ENCODE measurements at regions not wholly inside any gene's neighbourhood (a gene's known extent, or its start where the extent isn't known, plus 50 kb on each side); places are given as distances from the start of the nearest gene placed in this dataset.

DNA sequence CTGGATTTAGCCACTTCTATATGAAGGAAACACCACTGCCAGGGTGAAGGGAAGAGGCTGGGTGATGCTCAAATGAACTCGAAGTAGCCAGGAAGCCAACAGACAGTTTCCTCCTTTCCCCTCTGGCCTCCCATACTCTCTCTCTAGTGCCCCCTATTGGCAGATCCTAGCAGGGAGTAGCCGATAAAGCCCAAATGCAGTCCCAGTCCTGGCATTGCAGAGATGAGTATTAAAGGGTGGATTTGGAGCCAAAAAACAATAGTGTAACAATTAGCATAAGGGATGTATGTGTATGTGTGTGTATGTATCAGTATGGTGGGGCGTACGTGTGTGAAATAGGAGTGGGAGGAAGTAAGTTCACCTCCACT lies 213.8 kb upstream of the LDB2 start:
- peak; percentile 22 for DNase-seq

DNA sequence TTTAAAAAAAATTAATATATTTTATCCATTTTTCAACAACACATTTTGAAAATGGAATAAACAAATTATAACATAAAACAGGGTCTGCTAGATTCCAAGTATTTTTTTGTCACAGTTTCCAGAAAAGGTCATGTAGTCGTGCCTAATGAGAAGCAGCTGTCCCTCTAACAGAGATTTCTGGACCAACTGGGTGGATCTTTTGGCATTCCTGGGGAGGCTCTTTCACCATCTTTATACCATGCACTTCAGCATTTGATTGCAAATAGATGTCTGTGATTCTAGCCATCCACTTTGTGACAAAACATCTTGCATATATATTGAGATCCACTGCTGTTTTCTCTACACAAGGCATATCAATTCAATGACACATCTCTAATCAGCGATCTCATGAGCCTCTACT lies 210.7 kb upstream of the LDB2 start:
- no peak for DNase-seq

DNA sequence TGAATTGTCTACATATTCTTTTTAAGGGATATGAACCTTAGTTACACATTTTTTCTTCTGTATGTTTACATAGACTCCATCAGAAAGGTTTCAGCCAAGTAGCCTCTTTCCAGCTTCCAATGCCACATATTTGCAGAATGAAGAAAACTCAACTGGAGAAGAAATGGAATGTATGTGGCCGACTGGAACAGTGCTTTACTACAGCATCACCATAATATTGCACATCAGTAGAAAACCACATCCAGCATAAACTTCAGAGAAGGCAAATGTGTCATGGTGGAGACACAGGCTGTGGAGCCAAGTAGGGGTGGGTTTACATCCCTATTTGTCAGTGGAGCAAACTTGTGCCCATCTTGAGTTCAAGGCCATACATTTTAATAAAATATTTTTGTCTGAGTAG lies 204.8 kb upstream of the LDB2 start:
- no peak for DNase-seq

DNA sequence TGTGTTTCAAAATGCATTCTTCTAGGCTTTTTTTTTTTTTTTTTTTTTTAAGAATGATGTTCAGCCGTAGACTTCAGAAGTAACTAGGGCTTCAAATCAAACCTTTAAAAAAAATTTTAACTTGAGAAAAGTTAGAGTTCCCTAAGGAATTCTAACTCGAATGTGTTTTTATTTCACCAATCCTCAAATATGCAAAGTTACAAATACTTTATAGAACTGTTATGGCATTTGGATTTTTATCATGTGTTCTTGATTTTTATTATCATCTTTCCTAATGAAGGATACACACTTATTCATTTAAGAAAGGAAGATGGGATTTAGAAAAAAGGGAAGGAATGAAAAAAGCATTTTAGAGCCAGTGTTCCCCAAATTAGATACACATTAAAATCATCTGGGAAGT lies 200.6 kb upstream of the LDB2 start:
- DNase-seq: no peak

DNA sequence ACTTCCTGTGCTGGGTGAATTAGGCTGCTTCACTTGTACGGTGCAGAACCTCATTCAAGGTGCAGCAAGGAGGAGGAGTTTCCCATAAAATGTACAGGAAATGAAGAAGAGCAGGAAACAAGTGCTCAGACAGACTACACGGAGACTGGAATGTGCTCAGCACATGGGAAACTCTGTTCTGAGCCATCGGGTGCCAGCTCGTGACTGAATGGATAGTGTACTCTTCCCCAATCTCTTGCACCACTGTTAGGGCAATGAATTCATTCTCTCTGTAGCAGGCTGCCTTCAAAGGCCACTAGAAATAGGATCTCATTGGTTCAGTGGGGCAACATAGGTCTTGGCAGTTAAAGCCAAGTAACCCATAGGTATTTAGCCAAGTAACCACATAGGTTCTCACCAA lies 200.0 kb upstream of the LDB2 start:
- DNase-seq: no peak

DNA sequence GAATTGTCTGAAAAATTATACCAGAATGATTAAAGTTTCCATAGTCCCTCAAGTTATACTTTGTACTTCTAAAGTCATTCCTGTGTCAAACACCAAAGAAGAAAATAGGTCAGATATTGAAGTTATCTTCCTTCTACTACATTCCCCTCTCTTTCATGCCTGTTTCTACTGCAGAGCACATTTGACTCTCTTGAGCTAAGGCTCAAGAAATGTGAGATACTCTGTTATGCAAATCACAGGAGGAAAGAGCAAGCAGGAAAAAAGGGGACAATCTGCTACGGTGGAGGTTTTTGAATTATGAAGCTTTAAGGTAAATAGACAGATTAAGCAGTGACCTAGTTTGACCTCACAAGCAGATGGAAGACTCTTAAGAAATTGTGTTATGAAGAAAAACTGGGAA lies 198.9 kb upstream of the LDB2 start:
- DNase-seq: no peak

DNA sequence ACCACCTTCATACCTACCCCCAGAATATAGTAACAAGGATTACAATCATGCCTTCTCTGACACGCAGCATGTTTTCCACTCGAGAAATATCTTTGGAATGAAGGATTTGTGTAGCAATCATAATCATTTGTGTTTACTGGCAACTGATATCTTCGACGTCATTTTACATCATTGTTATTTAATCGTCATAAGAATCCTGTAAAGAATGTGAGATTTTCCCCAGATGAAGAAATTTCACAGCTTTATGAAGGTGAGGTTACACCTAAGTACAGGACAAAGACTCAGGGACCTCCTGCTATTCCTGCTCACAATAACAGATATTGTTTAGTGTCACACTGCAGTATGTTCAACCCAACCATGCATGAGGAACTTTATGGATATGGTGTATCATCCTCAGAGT lies 198.2 kb upstream of the LDB2 start:
- DNase-seq: no peak

DNA sequence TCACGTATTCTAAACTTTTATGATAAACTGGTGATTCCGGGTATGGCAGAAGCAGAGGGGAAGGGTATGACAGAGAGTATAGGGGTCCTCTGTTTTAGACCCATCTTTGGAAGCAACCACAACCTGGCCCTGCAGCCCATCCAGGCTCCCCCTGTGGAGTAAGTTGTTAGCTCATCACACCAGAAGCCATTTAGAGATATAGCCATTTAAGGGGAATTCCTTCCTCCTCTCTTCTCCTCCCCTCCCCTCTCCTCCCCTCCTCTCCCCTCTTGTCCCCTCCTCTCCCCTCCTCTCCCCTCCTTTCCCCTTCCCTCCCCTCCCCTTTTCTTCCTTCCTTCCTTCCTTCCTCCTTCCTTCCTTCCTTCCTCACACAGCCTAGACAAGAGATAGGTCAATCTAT lies 197.3 kb upstream of the LDB2 start:
- DNase-seq: no peak

DNA sequence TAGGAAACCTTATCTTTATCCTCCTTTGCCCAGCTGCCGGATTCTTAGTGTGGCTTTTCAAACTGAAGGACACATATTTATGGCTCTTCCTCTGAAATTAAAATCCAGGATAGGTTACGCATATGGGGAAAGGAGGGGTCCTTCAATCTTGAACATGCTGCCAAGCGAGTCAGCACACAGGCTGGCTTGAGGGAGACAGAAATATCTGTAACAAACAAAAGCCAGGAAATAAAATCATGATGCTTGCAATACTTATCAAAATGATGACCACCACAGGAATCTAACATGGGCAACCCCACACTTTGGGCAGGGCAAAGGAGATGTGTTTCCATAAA lies 196.4 kb upstream of the LDB2 start:
- DNase-seq: peak; percentile 11

DNA sequence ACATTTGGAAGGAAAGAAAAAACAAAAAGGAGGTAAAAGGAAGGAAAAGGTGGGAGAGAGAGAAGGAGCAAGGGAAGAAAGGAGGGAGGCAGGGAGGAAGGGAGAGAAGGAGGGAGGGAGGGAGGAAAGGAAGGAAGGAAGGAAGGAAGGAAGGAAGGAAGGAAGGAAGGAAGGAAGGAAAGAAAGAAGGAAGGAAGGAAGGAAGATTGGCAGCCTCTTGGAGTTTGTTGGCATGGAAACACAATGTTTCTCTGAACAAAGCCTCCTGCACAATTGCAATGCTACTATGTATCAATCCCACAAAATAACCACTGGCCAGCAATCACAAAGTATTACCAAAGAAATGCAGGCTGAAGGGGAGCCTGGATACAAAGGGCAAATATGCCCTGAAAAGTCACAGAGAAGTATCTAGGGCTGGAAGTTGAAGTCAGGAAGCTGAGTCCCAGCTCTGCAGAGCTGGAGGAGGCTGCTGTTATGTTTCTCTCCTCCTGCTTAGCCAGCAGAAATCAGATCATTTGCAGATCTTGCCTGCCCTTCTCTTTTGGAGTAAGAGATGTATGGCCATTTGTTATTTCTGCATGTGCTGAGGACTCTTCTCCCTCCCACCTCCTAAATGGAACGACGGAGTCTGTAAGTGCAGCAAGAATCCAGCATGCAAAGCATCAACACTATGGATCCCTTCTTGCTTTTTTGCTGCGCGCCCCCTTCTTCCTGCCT lies 195.9 kb upstream of the LDB2 start:
- peak; percentile 8 for DNase-seq

DNA sequence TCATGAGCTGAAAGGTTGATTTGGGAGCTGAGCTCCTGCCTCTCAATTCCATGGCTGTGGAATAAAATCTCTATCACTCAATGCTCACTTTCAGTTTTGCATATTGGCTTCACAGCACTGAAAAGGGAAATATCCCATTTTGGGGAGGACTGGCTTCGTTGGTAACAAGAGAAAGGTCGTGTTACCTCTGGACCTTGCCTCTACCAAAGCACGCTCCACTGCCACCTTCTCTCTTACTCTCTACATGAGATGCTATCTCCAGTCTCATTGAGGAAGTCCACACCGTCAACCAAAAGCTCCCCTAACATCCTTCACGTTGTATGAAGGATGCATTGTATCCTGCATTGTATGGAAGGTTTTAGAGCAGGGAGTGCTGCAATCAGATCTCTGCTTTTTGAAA lies 195.0 kb upstream of the LDB2 start:
- DNase-seq: no peak

DNA sequence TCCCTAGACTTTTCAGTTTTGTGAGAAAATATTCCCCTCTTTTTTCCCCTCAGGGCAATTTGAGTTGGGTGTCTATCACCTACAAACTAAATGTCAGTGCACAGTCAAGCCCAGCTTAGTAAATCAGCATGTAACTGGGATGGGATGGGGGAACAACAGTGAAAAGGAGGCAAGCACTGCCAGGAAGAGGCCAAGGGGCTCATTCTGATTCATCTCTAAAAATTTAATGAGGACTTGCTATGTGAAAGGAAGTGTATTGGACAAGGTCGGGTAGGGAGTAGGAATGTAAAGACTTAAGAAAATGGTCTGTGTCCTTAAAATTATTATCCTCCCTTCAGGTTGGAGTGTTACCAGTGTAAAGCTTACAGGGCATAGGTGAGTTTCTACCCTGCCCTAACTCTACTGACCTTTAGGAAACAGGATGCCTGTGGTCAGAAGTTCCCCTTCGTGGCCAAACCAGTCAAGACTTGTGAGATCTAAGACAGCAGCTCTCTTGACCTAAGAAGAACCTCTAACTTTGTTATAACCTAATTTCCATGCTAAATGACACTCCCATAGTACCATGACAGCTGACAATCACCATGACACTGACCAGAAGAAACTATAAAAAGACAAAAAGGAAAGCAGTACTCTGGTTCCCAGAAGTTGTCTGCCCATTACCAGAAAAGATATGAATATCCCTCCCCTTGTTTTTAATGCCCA lies 194.4 kb upstream of the LDB2 start:
- no peak for DNase-seq

DNA sequence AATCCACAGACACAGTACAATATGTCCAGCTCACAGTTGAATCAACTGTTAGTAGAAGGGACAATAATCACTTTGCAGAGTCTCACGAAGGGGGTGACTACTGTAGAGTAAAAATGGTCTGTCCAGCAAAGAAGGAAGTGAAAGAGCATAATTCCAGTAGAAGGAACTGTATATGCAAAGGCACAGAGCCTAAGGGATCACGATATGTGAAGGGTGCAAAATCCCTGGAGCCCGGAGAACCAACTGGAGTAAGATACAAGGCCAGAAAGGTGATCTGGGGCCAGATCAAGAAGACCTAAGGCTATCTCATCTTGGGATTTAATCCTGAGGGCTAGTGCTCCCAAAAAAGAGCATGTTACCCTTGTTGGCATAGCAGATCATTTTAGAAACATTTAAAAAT lies 192.7 kb upstream of the LDB2 start:
- no peak for DNase-seq

DNA sequence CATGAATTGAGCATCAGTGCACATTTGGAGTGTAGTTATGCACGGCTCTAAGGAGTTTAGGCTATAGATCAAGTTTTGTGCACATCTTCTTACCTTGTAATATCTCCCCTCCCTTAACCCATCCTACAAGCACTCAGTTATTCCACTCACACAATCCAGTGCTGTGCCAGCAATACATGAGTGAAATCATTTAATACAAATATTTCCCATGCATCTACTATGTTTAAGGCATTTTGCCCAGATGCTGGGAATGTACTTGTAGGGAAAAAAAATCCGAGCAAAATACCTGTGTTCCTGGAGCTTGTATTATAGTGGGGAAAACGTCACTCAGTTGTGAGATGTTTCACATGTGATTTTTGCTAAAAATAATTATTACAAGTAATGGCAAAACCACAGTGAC lies 191.6 kb upstream of the LDB2 start:
- no peak for DNase-seq

DNA sequence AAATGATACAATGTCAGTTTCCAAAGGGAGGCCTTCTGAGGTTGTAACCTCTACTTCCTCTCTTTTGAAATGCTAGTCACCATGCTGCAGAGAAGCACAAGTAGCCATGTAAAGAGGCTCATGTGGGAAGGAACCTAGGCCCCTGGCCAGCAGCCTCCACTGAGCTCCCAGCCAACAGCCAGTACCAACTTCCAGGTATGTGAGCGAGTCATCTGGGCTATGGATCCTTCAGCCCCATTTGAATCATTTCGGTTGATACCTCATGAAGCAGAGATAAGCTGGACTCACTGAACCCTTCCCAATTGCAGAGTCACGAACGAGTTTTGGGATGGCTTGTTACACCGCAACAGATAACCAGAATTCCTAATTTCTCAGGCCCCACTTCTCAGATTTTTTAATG lies 187.0 kb upstream of the LDB2 start:
- DNase-seq: no peak

DNA sequence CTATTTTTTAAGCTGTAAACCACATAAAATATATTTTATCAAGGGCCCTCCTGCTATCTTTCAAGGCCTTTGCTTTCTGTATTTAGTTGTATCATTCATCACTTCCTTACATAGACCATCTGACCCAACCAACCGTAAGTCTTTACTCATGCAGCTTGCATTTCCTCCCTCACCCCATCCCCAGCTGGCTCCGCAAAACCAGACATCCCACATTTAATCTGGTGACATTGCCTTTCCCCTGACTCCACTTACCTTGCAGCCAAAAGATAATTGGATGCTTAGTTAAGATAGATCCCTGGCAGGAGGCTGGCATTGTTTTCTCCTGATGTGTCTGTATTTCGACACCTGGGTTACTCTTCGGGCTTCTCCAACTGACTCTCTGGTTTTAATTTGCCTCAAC lies 183.7 kb upstream of the LDB2 start:
- no peak for DNase-seq

DNA sequence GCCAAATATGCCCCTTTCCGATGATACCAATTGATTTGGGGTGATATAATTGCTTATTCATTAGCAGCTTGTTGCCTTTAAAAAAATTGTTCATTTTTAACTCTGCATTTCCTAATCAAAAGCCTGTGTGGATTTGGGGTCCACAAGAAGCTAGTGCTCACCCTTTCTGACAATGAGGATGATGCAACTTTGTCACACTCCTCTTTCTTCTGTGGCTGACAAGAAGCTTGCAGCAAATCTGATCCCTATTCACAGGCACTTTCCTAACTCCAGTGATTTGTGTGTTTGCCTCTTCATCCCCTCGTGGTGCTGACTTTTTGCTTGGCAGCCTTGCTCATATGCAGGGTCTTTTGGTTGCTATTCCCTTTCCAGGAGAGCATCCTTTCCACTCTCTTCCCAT lies 182.7 kb upstream of the LDB2 start:
- no peak for DNase-seq

DNA sequence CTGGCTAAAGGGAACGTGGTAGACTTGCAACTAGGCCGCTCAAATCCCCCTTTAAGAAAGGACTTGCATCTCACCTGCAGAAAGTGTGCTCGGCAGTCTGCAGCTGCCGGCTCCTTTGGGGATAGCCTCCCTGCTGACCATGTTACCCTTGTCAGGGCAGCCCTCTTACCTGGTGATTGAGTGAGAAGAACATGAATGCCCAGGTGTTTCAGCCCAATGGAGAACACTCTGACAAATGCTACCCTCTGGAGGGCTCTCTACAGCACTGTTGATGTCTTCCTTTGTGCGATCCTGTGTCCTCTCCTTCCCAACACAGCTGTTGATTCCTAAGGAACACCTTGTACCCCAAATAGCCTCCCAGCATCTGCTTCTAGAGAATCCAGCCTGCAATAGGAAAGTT lies 178.7 kb upstream of the LDB2 start:
- DNase-seq: no peak

DNA sequence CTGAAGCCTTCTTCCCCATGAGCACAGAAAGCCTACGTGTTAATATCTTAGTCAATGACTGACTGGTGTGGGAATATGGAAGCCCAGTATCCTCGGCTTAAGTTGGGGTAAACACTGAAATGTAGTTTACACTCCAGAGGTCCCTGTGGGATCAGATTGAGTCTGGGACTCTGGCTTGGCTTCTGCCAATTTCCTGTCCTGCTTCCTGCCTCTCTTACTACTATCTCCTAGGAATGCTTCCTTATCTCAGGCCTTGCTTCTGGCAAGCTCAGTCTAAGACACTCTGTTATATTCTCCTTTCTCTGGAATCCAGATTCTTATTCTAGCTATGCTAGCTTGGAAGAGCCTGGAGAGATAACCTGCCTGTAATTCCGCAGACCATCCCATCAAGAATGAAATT lies 174.0 kb upstream of the LDB2 start:
- DNase-seq: no peak

DNA sequence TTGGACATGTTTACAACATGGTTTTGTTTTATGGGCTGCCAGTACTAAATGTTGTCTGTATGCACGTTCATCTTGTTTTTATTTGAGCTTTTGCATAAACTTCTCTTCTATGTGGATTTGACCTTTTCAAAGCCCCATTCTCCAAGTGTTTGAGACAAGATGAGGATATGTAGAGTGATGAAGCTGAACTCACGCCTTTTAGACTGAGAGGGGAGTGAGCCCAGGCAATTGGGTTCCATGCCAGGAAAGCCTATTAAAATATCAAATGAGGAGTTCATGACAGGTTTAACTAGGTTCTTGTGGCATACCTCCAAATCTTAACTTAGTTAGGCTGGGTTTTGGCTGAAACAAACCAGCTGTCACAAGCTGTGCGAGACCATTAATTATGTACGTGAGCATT lies 170.4 kb upstream of the LDB2 start:
- peak; percentile 72 for DNase-seq

DNA sequence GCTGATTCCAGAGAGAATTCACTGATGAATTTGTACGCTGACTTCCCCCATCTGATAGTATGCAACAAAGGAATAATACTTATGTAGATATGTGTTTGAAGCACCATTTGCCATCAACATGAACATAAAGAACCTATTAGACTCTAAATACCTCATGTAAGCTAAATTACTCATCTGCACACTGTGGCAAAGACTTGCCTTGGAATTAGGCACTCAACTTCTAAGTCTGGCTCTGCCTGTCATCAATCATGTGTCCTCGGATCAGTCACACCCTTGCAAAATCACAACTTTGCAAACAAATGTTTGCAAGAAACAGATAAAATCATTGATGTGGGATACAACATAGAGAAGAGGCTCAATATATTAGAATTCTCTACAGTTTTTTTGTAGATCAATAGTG lies 169.9 kb upstream of the LDB2 start:
- DNase-seq: no peak

DNA sequence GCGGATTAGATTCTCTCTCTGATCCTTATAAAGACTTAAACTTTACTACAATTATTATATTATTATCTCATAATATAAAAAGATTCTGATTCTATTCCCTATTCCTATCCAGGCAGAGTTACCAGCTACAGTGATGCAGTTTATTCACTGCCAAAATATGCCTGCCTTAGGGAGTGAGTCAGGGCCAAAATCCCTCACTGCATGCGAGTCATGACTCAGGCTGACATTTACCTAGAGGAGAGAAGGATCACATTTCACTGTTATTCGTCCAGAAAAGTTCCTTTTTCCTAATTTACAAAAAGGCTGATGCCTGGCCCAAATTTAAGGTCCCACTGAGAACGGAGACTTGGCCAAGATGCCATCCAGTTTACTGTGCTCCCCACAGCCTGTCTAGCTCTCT lies 168.5 kb upstream of the LDB2 start:
- no peak for DNase-seq

DNA sequence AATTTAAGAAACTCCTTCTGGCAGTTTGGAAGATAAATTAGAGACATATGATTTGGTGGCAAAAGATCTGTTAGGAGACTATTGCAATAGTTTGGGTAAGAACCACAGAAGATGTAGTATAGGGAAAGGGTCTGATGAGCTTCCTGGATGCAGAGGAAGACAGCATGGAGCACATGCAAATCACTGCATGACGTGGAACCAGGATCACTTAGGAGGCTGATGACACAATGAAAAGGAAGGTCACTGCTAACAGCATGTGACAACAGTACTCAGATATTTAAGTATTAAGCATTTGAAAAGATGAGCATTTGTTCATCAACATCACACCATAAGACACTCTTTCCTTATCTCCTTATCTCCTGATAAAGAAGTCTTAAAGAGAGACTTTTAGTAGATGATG lies 167.8 kb upstream of the LDB2 start:
- DNase-seq: no peak

DNA sequence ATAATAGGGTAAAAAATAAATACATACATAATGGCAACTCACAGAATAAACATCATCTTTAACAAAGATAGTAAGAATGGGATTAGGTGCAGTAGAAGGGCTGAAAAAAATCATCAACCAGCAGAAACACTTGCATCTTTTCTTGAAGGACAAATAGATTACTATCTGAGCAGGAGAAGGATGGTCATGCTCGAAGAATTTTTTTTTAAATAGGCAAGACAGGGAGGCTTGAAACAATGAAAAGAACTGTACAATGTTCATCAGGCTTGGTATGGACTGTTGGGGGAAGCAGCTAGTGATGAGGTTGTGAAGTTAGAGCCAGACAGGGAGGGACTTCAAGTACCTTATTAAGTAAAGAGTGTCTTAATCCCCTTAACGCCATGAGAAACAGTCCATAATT lies 167.4 kb upstream of the LDB2 start:
- DNase-seq: no peak

Measured in renal pelvis (tissue), 1 donor.